Mesothelial cell of epicardium (in vitro differentiated cells): ENCODE measurements at regions not wholly inside any gene's neighbourhood (a gene's known extent, or its start where the extent isn't known, plus 50 kb on each side); places are given as distances from the start of the nearest gene placed in this dataset.

Experiments
- DNase-seq, 2 experiments: peaks; one replicate each; pipeline ENCODE4 v3.0.0; 2021; ENCODE audit warnings: low spot score in 2 of 2; ENCODE audit not compliant: unreplicated experiment in 2 of 2
- H3K27ac Mint-ChIP-seq: 2 replicates; pipeline ENCODE4 v1.8.0; 2021; ENCODE audit warnings: mixed read lengths
- H3K27me3 Mint-ChIP-seq: 2 replicates; pipeline ENCODE4 v1.8.0; 2021; ENCODE audit warnings: low read depth, mixed read lengths
- H3K36me3 Mint-ChIP-seq: 2 replicates; pipeline ENCODE4 v1.8.0; 2021; ENCODE audit warnings: mixed read lengths
- H3K4me1 Mint-ChIP-seq: 2 replicates; pipeline ENCODE4 v1.8.0; 2021; ENCODE audit warnings: mixed read lengths
- H3K4me3 Mint-ChIP-seq: 2 replicates; pipeline ENCODE4 v1.8.0; 2021; ENCODE audit warnings: mild to moderate bottlenecking, moderate library complexity, mixed read lengths
- H3K9me3 Mint-ChIP-seq: 2 replicates; pipeline ENCODE4 v1.8.0; 2021; ENCODE audit warnings: mixed read lengths
- CTCF ChIP-seq: fragments of 200-600 bp; sonication (generic); IDR thresholded peaks from one replicate; pipeline ENCODE4 v1.5.0; 2021; ENCODE audit warnings: antibody characterized with exemption; ENCODE audit not compliant: unreplicated experiment

- peaks cover 19% of the 10 kb centered on the region for H3K4me1 Mint-ChIP-seq
- no peak overlapping the region for H3K4me3 Mint-ChIP-seq
- no peaks in the 10 kb centered on the region for H3K9me3 Mint-ChIP-seq
- TF ChIP-seq CTCF = no peak
- no peak for DNase-seq
- H3K27ac Mint-ChIP-seq = no peak overlapping the region
- H3K36me3 Mint-ChIP-seq = no peaks in the 10 kb centered on the region
- no peaks in the 10 kb centered on the region for H3K27me3 Mint-ChIP-seq
These were observed 320.1 kb upstream of the PKDCC start for GRCh38 chr2:41727711-41728110.

GRCh38 chr2:41728788-41729338 is 319.0 kb upstream of the PKDCC start:
- DNase-seq = no peak
- Mint-ChIP-seq H3K36me3 (no peaks in the 10 kb centered on the region), H3K27ac (no peak overlapping the region), H3K4me1 (peaks cover 8% of the 10 kb centered on the region), H3K27me3 (no peaks in the 10 kb centered on the region), H3K4me3 (no peak overlapping the region), H3K9me3 (no peaks in the 10 kb centered on the region)
- TF ChIP-seq CTCF = no peak

GRCh38 chr2:41729800-41730364 is 317.9 kb upstream of the PKDCC start:
- no peaks in the 10 kb centered on the region for H3K36me3 Mint-ChIP-seq
- H3K4me1 Mint-ChIP-seq = peaks cover 6% of the 10 kb centered on the region
- H3K4me3 Mint-ChIP-seq = no peak overlapping the region
- no peak overlapping the region for H3K27ac Mint-ChIP-seq
- no peaks in the 10 kb centered on the region for H3K9me3 Mint-ChIP-seq
- no peak for DNase-seq
- no peak for TF ChIP-seq CTCF
- H3K27me3 Mint-ChIP-seq = no peaks in the 10 kb centered on the region

- H3K4me3 Mint-ChIP-seq = no peak overlapping the region
- H3K27me3 Mint-ChIP-seq = no peaks in the 10 kb centered on the region
- no peaks in the 10 kb centered on the region for H3K36me3 Mint-ChIP-seq
- no peaks in the 10 kb centered on the region for H3K4me1 Mint-ChIP-seq
- H3K9me3 Mint-ChIP-seq = peaks cover 3% of the 10 kb centered on the region
- DNase-seq = no peak
- no peak for TF ChIP-seq CTCF
- H3K27ac Mint-ChIP-seq = no peak overlapping the region
These were observed 312.8 kb upstream of the PKDCC start for GRCh38 chr2:41735006-41735405.

GRCh38 chr2:41735476-41735875 is 312.3 kb upstream of the PKDCC start:
- Mint-ChIP-seq H3K4me3 (no peak overlapping the region), H3K27ac (no peak overlapping the region)
- no peak for TF ChIP-seq CTCF

More at GRCh38 chr2:41735476-41735875, 312.3 kb upstream of the PKDCC start:
- no peak for DNase-seq
- peaks cover 3% of the 10 kb centered on the region for H3K9me3 Mint-ChIP-seq
- H3K27me3 Mint-ChIP-seq = no peaks in the 10 kb centered on the region
- H3K4me1 Mint-ChIP-seq = no peaks in the 10 kb centered on the region
- H3K36me3 Mint-ChIP-seq = no peaks in the 10 kb centered on the region
